Chondrocyte (in vitro differentiated cells): ENCODE measurements at regions not wholly inside any gene's neighbourhood (a gene's known extent, or its start where the extent isn't known, plus 50 kb on each side); places are given as distances from the start of the nearest gene placed in this dataset.

Experiments used
- DNase-seq: peaks from one replicate; pipeline ENCODE4 v3.0.0; 2021; ENCODE audit warnings: mixed read lengths, low spot score
- H3K27ac Mint-ChIP-seq: one replicate; pipeline ENCODE4 v1.8.0; 2021; ENCODE audit warnings: mild to moderate bottlenecking, moderate library complexity, mixed read lengths; ENCODE audit not compliant: unreplicated experiment
- H3K27me3 Mint-ChIP-seq: 2 replicates; pipeline ENCODE4 v1.8.0; 2021; ENCODE audit warnings: low read depth, mixed read lengths
- H3K36me3 Mint-ChIP-seq: 2 replicates; pipeline ENCODE4 v1.8.0; 2021; ENCODE audit warnings: low read depth, mixed read lengths
- H3K4me1 Mint-ChIP-seq: 2 replicates; pipeline ENCODE4 v1.8.0; 2021; ENCODE audit warnings: low read depth, mild to moderate bottlenecking, mixed read lengths
- H3K4me3 Mint-ChIP-seq: one replicate; pipeline ENCODE4 v1.8.0; 2021; ENCODE audit warnings: mild to moderate bottlenecking, moderate library complexity, mixed read lengths; ENCODE audit not compliant: unreplicated experiment
- H3K9me3 Mint-ChIP-seq: 2 replicates; pipeline ENCODE4 v1.8.0; 2021; ENCODE audit warnings: low read depth, mixed read lengths
- TF ChIP-seq, protein P1 (sequence below): fragments of 200-600 bp; sonication (generic); IDR thresholded peaks from 2 replicates; pipeline ENCODE4 v1.5.0; 2021; ENCODE audit warnings: antibody characterized with exemption, mild to moderate bottlenecking, moderate library complexity

DNA sequence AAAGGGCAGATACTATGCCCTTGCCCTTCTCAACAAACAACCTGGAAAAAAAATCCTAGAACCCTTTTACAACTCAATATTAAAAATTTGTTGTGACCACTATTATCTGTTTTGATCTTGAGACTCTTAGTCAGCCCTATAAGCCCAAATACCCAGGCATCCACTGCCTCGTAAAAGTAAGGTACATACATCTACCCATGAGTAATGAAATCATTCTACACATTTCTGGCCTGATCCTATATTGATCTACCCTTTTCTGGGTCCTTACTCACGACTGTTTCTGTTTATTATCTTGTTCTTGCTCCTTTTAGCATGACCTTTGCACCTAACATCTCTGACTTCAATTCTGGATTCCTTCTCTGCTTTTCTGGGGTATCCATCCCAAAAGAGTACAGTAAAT is 56.8 kb downstream of the SCG2 start:
- Mint-ChIP-seq H3K9me3 (no peaks in the 10 kb centered on the region), H3K4me1 (peaks cover 34% of the 10 kb centered on the region), H3K27ac (no peak overlapping the region), H3K27me3 (no peaks in the 10 kb centered on the region), H3K4me3 (no peak overlapping the region), H3K36me3 (no peaks in the 10 kb centered on the region)
- TF ChIP-seq, protein P1, sequence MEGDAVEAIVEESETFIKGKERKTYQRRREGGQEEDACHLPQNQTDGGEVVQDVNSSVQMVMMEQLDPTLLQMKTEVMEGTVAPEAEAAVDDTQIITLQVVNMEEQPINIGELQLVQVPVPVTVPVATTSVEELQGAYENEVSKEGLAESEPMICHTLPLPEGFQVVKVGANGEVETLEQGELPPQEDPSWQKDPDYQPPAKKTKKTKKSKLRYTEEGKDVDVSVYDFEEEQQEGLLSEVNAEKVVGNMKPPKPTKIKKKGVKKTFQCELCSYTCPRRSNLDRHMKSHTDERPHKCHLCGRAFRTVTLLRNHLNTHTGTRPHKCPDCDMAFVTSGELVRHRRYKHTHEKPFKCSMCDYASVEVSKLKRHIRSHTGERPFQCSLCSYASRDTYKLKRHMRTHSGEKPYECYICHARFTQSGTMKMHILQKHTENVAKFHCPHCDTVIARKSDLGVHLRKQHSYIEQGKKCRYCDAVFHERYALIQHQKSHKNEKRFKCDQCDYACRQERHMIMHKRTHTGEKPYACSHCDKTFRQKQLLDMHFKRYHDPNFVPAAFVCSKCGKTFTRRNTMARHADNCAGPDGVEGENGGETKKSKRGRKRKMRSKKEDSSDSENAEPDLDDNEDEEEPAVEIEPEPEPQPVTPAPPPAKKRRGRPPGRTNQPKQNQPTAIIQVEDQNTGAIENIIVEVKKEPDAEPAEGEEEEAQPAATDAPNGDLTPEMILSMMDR: no peak
- DNase-seq: no peak

DNA sequence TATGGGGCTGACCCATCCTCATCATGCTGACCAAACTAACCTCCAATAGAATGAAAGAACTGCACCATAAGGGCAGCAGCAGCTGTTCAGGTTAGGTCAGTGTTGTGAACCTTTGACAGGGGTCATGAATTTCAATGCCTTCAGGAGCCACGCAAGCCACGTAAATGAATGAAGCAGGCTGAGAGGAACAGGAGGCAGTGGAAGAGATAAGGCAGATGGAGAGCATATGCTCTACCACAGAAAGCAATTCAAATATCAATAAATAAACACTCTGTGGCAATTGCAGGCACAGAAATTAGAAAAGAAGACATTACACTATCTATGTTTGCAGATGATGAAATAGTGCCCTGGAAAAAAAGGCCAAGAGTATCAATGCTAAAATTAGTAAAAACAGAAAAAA is 56.3 kb downstream of the SCG2 start:
- DNase-seq: no peak
- Mint-ChIP-seq H3K4me1 (peaks cover 33% of the 10 kb centered on the region), H3K9me3 (no peaks in the 10 kb centered on the region), H3K27ac (no peak overlapping the region), H3K36me3 (no peaks in the 10 kb centered on the region), H3K27me3 (no peaks in the 10 kb centered on the region), H3K4me3 (no peak overlapping the region)
- TF ChIP-seq, protein P1: no peak
